Tibial artery (tissue), 4 donors: ENCODE measurements at regions not wholly inside any gene's neighbourhood (a gene's known extent, or its start where the extent isn't known, plus 50 kb on each side); places are given as distances from the start of the nearest gene placed in this dataset.

Experiments
- DNase-seq, 2 donors: peaks; one replicate each; pipeline ENCODE4 v3.0.0-alpha.2; 2019
- H3K27ac ChIP-seq, 2 donors: fragments of 200-600 bp; sonication (generic) in 1 of 2; 1 replicate in 1 of 2; 2 replicates in 1 of 2; pipeline ENCODE4 v1.5.1; 2018 to 2019; ENCODE audit warnings: mild to moderate bottlenecking in 1 of 2
- H3K27me3 ChIP-seq, 2 donors: fragments of 200-600 bp; sonication (generic) in 1 of 2; one replicate each; pipeline versions ENCODE4 v1.5.1 to v1.6.0; 2016 to 2019
- H3K36me3 ChIP-seq, 3 donors: fragments of 200-600 bp; sonication (generic) in 2 of 3; one replicate each; pipeline ENCODE4 v1.5.1; 2016 to 2019; ENCODE audit warnings: mild to moderate bottlenecking in 2 of 3
- H3K4me1 ChIP-seq, 4 donors: fragments of 200-600 bp; sonication (generic) in 2 of 4; 1 replicate in 3 of 4; 2 replicates in 1 of 4; pipeline ENCODE4 v1.5.1; 2016 to 2019
- H3K4me3 ChIP-seq, 2 donors: fragments of 200-600 bp; sonication (generic) in 1 of 2; 1 replicate in 1 of 2; 2 replicates in 1 of 2; pipeline ENCODE4 v1.5.1; 2018 to 2019; ENCODE audit warnings: mild to moderate bottlenecking in 2 of 2
- H3K9me3 ChIP-seq, 3 donors: fragments of 200-600 bp; sonication (generic) in 1 of 3; one replicate each; pipeline ENCODE4 v1.5.1; 2016 to 2019
- intact Hi-C: fragments of 100-400 bp; cut with DNase I; formaldehyde crosslinking; loops from one replicate; pipeline ENCODE4 v1.15.0; 2023; ENCODE audit warnings: low total_unique reads
- TF ChIP-seq, protein P1 (sequence below), 2 experiments: fragments of 200-600 bp in 1 of 2; fragments of 450-650 bp in 1 of 2; IDR thresholded peaks; one replicate each; pipeline ENCODE4 v1.5.1; 2017 to 2019; ENCODE audit warnings: antibody characterized with exemption in 2 of 2, mild to moderate bottlenecking in 1 of 2, moderate library complexity in 1 of 2

DNA sequence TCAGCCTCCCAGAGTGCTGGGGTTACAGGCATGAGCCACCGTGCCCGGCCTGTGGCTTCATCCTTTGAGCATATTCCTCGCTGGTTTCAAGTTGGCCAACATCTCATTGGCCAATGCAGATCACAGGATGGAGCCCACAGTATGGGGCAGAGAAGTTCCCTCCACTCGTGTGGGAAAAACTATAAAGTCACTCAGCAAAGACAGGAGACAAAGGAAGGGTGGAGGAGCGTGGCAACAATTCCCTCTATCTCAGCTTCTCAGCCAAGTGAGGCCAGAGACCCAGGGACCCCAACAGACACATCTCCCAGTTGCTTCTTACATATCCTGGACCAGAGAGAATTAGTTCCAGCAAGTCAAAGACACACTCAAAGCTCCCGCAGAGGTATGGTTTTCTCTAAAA, 184.6 kb upstream of the SOX1 start:
- Histone ChIP-seq H3K9me3 (no peaks in the 10 kb centered on the region), H3K27me3 (no peaks in the 10 kb centered on the region), H3K36me3 (no peaks in the 10 kb centered on the region), H3K4me3 (no peak overlapping the region), H3K27ac (no peak overlapping the region), H3K4me1 (no peaks in the 10 kb centered on the region)
- intact Hi-C loops: no loop called here
- no peak for DNase-seq
- TF ChIP-seq, protein P1, sequence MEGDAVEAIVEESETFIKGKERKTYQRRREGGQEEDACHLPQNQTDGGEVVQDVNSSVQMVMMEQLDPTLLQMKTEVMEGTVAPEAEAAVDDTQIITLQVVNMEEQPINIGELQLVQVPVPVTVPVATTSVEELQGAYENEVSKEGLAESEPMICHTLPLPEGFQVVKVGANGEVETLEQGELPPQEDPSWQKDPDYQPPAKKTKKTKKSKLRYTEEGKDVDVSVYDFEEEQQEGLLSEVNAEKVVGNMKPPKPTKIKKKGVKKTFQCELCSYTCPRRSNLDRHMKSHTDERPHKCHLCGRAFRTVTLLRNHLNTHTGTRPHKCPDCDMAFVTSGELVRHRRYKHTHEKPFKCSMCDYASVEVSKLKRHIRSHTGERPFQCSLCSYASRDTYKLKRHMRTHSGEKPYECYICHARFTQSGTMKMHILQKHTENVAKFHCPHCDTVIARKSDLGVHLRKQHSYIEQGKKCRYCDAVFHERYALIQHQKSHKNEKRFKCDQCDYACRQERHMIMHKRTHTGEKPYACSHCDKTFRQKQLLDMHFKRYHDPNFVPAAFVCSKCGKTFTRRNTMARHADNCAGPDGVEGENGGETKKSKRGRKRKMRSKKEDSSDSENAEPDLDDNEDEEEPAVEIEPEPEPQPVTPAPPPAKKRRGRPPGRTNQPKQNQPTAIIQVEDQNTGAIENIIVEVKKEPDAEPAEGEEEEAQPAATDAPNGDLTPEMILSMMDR (IDR thresholded peaks at IDR 0.05): no peak

DNA sequence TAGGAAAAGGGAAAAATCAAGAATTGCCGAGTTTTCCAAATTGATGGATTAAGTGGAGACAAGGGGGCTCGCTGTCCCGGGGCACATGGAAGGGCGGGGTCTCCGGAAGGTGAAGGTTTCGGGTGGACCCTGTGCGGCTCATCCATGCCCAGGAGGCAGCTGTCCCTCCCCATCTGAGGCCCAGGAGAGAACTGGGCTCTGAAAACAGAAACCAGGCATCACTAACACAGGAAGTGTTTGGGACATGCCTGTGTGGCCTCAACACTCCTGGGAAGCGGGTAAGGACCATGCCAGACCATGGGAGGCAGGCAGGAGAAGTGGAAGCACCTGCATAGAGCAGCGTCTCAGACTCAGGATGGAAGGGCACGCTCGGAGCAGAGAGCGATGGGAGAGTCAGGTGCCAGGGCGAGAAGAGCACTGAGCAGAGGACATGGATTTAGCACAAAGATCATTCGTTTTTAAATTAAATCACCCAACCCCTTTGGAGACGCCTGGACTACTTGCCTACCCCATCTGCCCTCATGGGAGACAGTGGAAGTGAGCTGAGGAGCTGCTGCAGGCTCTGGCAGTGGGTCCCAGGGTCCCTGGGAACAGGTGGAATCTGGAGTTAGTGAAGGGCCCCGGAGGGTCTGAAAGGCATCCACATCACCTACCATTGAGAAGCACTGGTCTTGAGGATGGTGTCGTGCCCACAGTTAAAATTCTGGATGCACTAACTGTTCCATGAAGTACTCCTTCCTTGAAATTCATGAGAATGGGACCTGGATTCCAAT, 183.2 kb upstream of the SOX1 start:
- no peak for DNase-seq
- TF ChIP-seq, protein P1 (IDR thresholded peaks at IDR 0.05): no peak
- H3K4me1 ChIP-seq: no peaks in the 10 kb centered on the region
- H3K4me3 ChIP-seq: no peak overlapping the region
- H3K27ac ChIP-seq: no peak overlapping the region
- no peaks in the 10 kb centered on the region for H3K27me3 ChIP-seq
- intact Hi-C loops: no loop called here
- H3K36me3 ChIP-seq: no peaks in the 10 kb centered on the region
- H3K9me3 ChIP-seq: no peaks in the 10 kb centered on the region

DNA sequence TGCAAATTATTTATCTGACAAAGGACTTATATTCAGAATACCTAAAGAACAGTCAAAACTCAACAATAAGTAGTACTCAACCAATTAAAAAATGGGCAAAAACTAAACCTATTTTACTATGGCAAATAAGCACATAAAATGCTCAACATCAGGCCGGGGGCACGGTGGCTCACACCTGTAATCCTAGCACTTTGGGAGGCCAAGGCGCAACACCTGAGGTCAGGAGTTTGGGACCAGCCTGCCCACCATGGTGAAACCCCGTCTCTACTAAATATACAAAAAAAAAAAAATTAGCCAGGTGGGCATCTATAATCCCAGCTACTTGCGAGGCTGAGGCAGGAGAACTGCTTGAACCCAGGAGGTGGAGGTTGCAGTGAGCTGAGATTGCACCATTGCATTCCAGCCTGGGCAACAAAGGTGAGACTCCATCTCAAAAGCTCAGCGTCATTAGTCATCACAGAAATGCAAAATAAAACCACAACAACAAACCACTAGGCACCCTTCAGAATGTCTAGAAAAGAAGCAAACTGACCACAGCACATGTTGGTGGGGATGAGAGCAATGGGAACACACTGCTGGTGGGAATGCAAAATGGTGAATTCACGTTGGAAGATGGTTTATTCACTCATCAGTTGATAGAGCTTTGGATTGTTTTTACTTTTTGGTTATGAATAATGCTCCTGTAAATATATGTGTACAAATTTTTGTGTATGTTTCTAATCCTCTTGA, 180.6 kb upstream of the SOX1 start:
- DNase-seq: no peak
- Histone ChIP-seq H3K9me3 (no peaks in the 10 kb centered on the region), H3K27ac (no peak overlapping the region), H3K27me3 (no peaks in the 10 kb centered on the region), H3K36me3 (no peaks in the 10 kb centered on the region), H3K4me1 (no peaks in the 10 kb centered on the region), H3K4me3 (no peak overlapping the region)
- intact Hi-C loops: loop anchor here (5.0 kb wide), 1 partner anchor 839 kb away; no protein-coding TSS in a partner anchor
- TF ChIP-seq, protein P1 (IDR thresholded peaks at IDR 0.05): no peak

DNA sequence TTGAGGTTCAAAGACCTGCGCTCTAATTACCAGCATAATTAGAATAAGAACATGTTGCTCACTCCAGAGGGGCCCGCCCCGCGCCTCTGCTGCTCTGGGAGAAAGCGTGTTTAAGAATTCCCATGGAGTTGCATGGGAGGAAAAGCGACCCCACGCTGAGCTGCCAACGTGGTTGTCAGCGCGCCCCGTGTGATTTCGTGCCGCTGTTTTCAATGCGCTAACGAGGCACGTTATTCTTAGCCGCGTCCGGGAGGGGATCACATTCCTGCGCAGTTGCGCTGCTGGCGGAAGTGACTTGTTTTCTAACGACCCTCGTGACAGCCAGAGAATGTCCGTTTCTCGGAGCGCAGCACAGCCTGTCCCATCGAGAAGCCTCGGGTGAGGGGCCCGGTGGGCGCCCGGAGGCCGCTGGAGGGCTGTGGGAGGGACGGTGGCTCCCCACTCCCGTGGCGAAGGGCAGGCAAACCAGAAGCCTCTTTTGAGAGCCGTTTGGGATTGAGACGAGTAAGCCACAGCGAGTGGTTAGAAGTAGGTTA, 173.8 kb upstream of the SOX1 start:
- no peak overlapping the region for H3K27ac ChIP-seq

DNA sequence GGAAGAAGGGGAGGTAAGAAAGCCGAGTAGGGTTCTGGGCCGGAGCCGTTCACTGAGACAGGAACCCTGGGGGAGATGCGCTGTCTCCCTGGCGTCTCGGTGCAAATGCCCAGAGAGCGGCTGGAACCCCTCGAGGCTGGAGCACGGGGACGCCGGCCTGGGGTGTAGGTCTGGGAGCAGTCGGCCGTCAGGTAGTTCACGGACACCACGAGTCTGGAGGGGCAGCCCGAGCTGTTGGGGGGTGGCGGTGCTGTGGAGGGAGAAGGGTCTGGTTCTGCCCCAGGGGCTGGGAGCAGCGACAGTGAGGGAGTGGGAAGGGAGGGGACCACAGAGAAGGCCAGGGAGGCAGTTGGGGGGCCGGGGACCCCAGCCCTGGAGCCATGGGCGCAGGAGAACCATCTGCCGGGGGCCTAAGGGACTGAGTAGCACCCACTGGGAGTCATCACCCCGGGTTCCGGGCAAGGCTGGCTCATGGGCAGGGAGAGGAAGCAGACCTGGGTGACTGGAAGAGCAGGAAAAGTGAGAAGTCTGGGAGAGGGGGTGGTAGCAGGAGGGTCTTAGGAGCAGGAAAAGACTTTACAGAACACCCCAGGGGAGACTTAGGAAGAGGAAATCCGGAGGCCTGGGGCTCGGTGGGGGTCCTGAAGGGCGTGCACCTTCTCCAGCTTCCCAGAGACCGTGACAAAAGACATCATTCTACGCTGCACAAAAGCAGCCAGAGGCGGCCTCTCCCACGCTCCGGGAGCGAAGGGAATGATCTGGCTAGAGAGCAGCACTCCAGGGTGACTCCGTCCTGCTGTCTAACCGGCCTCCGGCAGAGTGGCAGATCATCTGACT, 173.1 kb upstream of the SOX1 start:
- no peak overlapping the region for H3K27ac ChIP-seq
- intact Hi-C loops: no loop called here
- H3K36me3 ChIP-seq: no peaks in the 10 kb centered on the region
- H3K27me3 ChIP-seq: peaks cover 0 to 22% of the 10 kb centered on the region in 2 donors
- peak in 1 of 2 donors; percentile 52 for DNase-seq
- H3K4me1 ChIP-seq: no peaks in the 10 kb centered on the region
- no peaks in the 10 kb centered on the region for H3K9me3 ChIP-seq
- H3K4me3 ChIP-seq: no peak overlapping the region
- TF ChIP-seq, protein P1 (IDR thresholded peaks at IDR 0.05): no peak

More for the DNA sequence above, 173.8 kb upstream of the SOX1 start:
- no peak for DNase-seq
- intact Hi-C loops: no loop called here
- Histone ChIP-seq H3K4me1 (no peaks in the 10 kb centered on the region), H3K27me3 (peaks cover 0 to 22% of the 10 kb centered on the region in 2 donors), H3K36me3 (no peaks in the 10 kb centered on the region), H3K9me3 (no peaks in the 10 kb centered on the region), H3K4me3 (no peak overlapping the region)
- TF ChIP-seq, protein P1 (IDR thresholded peaks at IDR 0.05): no peak
